Central memory CD8-positive, alpha-beta T cell (primary cell): ENCODE measurements at regions not wholly inside any gene's neighbourhood (a gene's known extent, or its start where the extent isn't known, plus 50 kb on each side); places are given as distances from the start of the nearest gene placed in this dataset.

Experiments
- ATAC-seq: fragments of 150-1000 bp; cut with Tn5 transposase; replicated peaks from 2 replicates; pipeline ENCODE4 v1.10.0; 2022; ENCODE audit warnings: mild to moderate bottlenecking, moderate FRiP score, moderate number of reproducible peaks; ENCODE audit not compliant: poor library complexity, severe bottlenecking; ENCODE audit errors: extremely low read depth
- DNase-seq, 2 donors: peaks; one replicate each; pipeline ENCODE4 v3.0.0; 2021; ENCODE audit warnings: low spot score in 2 of 2
- H3K27ac Mint-ChIP-seq: one replicate; pipeline ENCODE4 v1.8.0; 2022; ENCODE audit warnings: low read depth, mild to moderate bottlenecking, moderate library complexity, mixed read lengths
- H3K27me3 Mint-ChIP-seq: one replicate; pipeline ENCODE4 v1.8.0; 2022; ENCODE audit warnings: mixed read lengths
- H3K36me3 Mint-ChIP-seq: one replicate; pipeline ENCODE4 v1.8.0; 2022; ENCODE audit warnings: mild to moderate bottlenecking, moderate library complexity, mixed read lengths; ENCODE audit not compliant: insufficient read depth
- H3K4me1 Mint-ChIP-seq: one replicate; pipeline ENCODE4 v1.8.0; 2022; ENCODE audit warnings: mixed read lengths
- H3K4me3 Mint-ChIP-seq: one replicate; pipeline ENCODE4 v1.8.0; 2022; ENCODE audit warnings: mild to moderate bottlenecking, moderate library complexity, mixed read lengths
- H3K9me3 Mint-ChIP-seq: one replicate; pipeline ENCODE4 v1.8.0; 2022; ENCODE audit warnings: mixed read lengths

DNA sequence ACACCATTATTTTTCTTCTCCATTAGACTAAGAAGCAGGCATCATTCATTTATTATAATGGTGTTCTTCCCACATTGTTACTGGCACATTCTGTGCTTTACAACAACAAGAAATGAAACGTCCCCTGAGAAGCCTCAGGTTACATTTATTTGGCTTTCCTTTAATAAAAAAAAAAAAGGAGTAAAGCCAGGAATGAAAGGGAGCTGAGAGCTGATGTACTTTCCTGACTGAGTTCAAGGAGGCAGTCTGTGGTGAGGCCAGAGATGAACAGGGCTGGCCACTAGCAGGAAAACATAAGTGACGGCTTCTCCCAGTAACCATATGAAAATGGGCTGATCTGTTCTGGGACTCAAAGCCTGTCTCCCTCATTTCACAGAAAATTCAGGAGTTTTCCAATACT is 742.1 kb downstream of the MAFB start:
- Mint-ChIP-seq H3K27ac (no peak overlapping the region), H3K36me3 (peaks cover 3% of the 10 kb centered on the region)
- no peak for DNase-seq

DNA sequence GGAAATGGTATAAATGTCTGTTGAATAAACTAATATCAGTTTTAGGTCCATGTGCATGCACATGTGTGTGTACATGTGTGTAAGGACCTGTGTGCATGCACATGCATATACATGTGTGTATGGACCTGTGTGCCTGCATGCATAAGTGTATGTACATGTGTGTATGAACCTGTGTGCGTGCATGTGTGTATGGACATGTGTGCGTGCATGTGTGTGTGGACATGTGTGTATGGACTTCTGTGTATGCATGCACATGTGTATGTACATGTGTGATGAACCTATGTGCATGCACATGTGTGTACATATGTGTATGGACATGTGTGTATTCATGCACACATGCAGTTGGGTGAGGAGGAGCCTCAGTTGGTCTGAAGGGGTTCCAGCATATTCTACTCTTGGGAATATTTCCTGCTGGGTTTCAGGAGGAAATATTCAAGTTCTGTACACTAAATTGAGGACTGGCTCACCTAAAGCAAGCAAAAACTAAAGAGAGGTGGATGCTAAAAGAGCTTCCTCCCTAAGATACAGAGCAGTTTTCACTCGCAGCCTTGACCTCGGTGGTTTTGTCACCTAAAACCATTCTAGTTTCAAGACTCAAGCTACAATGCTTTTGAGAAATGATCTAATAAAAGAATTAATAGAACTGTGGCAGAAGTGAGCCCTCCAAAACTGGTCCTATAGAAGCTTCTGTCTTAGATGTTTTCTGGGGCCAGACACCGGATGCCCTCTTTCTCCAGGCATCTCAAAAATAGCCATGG is 742.8 kb downstream of the MAFB start:
- ATAC-seq (no peak), DNase-seq (no peak)
- Mint-ChIP-seq H3K27ac (no peak overlapping the region), H3K4me1 (no peaks in the 10 kb centered on the region), H3K4me3 (no peak overlapping the region), H3K36me3 (no peaks in the 10 kb centered on the region), H3K27me3 (no peaks in the 10 kb centered on the region), H3K9me3 (peaks cover 9% of the 10 kb centered on the region)

More for the DNA sequence above, 742.1 kb downstream of the MAFB start:
- H3K9me3 Mint-ChIP-seq = peaks cover 9% of the 10 kb centered on the region
- H3K27me3 Mint-ChIP-seq = no peaks in the 10 kb centered on the region
- no peaks in the 10 kb centered on the region for H3K4me1 Mint-ChIP-seq
- no peak overlapping the region for H3K4me3 Mint-ChIP-seq
- ATAC-seq = no peak

GRCh38 chr20:39944861-39945260 is 744.2 kb downstream of the MAFB start:
- no peaks in the 10 kb centered on the region for H3K27me3 Mint-ChIP-seq
- H3K27ac Mint-ChIP-seq = no peak overlapping the region
- ATAC-seq (no peak), DNase-seq (no peak)
- no peaks in the 10 kb centered on the region for H3K4me1 Mint-ChIP-seq
- peaks cover 11% of the 10 kb centered on the region for H3K9me3 Mint-ChIP-seq
- H3K4me3 Mint-ChIP-seq = no peak overlapping the region
- no peaks in the 10 kb centered on the region for H3K36me3 Mint-ChIP-seq

GRCh38 chr20:39943336-39943735 is 745.7 kb downstream of the MAFB start:
- H3K27ac Mint-ChIP-seq = no peak overlapping the region
- peaks cover 18% of the 10 kb centered on the region for H3K9me3 Mint-ChIP-seq
- no peaks in the 10 kb centered on the region for H3K36me3 Mint-ChIP-seq
- ATAC-seq (no peak), DNase-seq (no peak)
- H3K4me3 Mint-ChIP-seq = no peak overlapping the region
- H3K27me3 Mint-ChIP-seq = no peaks in the 10 kb centered on the region
- H3K4me1 Mint-ChIP-seq = no peaks in the 10 kb centered on the region

DNA sequence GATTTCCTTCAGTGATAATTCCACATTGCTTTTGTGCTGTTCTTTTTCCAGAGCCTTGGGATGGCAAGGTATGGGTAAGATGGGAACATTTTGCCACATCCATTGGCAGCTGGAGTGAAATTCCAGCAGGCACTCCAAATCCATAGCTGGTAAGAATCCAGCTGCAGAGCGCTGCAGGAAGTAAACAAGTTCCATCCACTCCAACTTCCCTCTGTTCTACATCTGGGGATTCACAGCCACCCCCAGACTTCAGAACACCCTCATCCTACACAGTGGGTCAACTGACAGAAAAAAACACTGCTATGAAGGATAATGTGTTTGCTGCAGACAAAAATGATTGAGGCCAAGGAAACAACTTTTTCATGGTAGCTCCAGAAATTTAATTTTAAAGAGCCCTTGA is 747.8 kb downstream of the MAFB start:
- no peak overlapping the region for H3K27ac Mint-ChIP-seq
- H3K4me1 Mint-ChIP-seq = no peaks in the 10 kb centered on the region
- peaks cover 18% of the 10 kb centered on the region for H3K9me3 Mint-ChIP-seq
- H3K27me3 Mint-ChIP-seq = no peaks in the 10 kb centered on the region
- no peaks in the 10 kb centered on the region for H3K36me3 Mint-ChIP-seq
- DNase-seq (no peak), ATAC-seq (no peak)
- no peak overlapping the region for H3K4me3 Mint-ChIP-seq

DNA sequence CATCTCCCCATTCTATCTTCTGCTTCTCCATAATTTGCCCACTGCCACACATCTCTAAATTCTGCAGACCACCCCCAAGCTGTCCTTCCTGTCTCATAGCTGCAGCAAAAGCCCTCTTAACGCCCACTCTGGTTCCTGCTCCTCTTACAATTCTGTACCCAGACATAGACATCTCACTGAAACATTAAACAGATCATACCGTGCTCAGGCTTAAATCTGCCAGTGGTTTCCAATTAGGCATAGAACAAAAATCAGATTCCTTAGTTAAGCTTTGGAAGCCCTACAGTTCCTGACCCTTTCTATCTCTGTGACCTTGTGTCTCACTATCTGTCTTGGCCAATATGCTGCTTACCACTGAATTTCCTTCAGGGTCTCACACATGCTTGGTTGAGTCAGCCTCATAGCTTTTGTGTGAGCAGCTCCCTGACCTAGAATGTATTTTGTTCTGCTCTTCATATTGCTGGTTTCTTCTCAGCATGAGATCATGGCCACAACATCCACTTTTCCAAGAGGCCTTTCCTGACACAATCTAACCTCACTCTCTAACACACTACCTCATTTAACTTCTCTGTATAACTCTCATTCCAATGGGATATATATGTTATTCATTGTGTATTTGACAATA is 749.7 kb downstream of the MAFB start:
- H3K27me3 Mint-ChIP-seq = no peaks in the 10 kb centered on the region
- DNase-seq (no peak), ATAC-seq (no peak)
- H3K4me1 Mint-ChIP-seq = no peaks in the 10 kb centered on the region
- no peak overlapping the region for H3K4me3 Mint-ChIP-seq
- H3K27ac Mint-ChIP-seq = no peak overlapping the region
- H3K36me3 Mint-ChIP-seq = no peaks in the 10 kb centered on the region
- peaks cover 10% of the 10 kb centered on the region for H3K9me3 Mint-ChIP-seq

DNA sequence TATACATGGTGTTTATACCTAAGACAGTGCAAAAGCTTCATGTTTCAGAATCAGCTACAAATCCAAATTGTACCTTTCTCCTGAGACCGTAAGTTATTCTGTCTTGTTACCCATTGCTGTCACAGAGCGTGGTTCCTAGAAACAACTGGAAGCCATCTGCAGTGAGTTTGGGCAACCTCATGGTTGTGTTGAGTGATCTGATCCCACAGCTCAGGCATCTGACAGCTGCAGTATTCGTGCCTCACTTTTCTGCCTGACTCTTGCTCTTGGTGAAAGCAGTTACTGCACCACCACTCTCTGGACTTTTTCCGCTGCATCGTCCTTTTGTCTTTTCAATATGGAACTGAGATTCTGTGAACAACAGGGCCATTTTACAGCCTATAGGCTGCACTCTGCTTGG is 752.6 kb downstream of the MAFB start:
- Mint-ChIP-seq H3K27me3 (no peaks in the 10 kb centered on the region), H3K36me3 (no peaks in the 10 kb centered on the region), H3K4me1 (no peaks in the 10 kb centered on the region), H3K4me3 (no peak overlapping the region), H3K27ac (no peak overlapping the region), H3K9me3 (peaks cover 15% of the 10 kb centered on the region)
- DNase-seq = no peak
- ATAC-seq = no peak

GRCh38 chr20:39935901-39936300 is 753.1 kb downstream of the MAFB start:
- no peaks in the 10 kb centered on the region for H3K36me3 Mint-ChIP-seq
- ATAC-seq (no peak), DNase-seq (no peak)
- no peak overlapping the region for H3K4me3 Mint-ChIP-seq
- no peak overlapping the region for H3K27ac Mint-ChIP-seq
- H3K4me1 Mint-ChIP-seq = no peaks in the 10 kb centered on the region
- H3K9me3 Mint-ChIP-seq = peaks cover 15% of the 10 kb centered on the region
- no peaks in the 10 kb centered on the region for H3K27me3 Mint-ChIP-seq

GRCh38 chr20:39916236-39916765 is 772.7 kb downstream of the MAFB start:
- DNase-seq (no peak), ATAC-seq (no peak)
- Mint-ChIP-seq H3K36me3 (no peaks in the 10 kb centered on the region), H3K9me3 (no peaks in the 10 kb centered on the region), H3K27ac (no peak overlapping the region), H3K27me3 (no peaks in the 10 kb centered on the region), H3K4me3 (no peak overlapping the region), H3K4me1 (no peaks in the 10 kb centered on the region)

DNA sequence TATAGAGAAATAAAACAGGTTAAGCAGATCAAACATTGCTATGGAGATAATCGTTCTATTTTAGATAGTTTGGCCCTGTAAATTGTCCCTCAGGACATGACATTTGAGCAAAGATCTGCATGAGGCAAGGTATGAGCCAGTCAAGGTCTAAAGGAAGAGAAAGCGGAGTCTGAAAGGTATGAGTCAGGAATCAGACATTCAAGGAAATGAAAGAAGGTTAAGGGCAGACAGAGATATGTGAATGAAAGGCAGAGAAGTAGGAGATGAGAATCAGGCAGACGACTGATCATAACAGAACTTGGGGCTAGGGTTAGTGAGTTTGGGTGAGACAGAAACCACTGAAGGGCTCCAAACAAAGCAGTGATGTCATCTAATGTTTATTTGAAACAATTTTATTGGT is 775.8 kb downstream of the MAFB start:
- Mint-ChIP-seq H3K4me1 (no peaks in the 10 kb centered on the region), H3K4me3 (no peak overlapping the region), H3K27me3 (no peaks in the 10 kb centered on the region), H3K9me3 (no peaks in the 10 kb centered on the region), H3K27ac (no peak overlapping the region), H3K36me3 (no peaks in the 10 kb centered on the region)
- no peak for DNase-seq
- no peak for ATAC-seq

GRCh38 chr20:39911497-39911896 is 777.5 kb downstream of the MAFB start:
- H3K36me3 Mint-ChIP-seq = no peaks in the 10 kb centered on the region
- H3K4me3 Mint-ChIP-seq = no peak overlapping the region
- no peak for ATAC-seq

GRCh38 chr20:39910536-39910935 is 778.5 kb downstream of the MAFB start:
- DNase-seq (no peak), ATAC-seq (no peak)
- H3K36me3 Mint-ChIP-seq = no peaks in the 10 kb centered on the region
- no peaks in the 10 kb centered on the region for H3K4me1 Mint-ChIP-seq
- H3K4me3 Mint-ChIP-seq = no peak overlapping the region
- H3K9me3 Mint-ChIP-seq = no peaks in the 10 kb centered on the region
- H3K27ac Mint-ChIP-seq = no peak overlapping the region
- H3K27me3 Mint-ChIP-seq = no peaks in the 10 kb centered on the region

More at GRCh38 chr20:39911497-39911896, 777.5 kb downstream of the MAFB start:
- H3K27ac Mint-ChIP-seq = no peak overlapping the region
- DNase-seq = no peak
- H3K27me3 Mint-ChIP-seq = no peaks in the 10 kb centered on the region
- H3K4me1 Mint-ChIP-seq = no peaks in the 10 kb centered on the region
- H3K9me3 Mint-ChIP-seq = no peaks in the 10 kb centered on the region

DNA sequence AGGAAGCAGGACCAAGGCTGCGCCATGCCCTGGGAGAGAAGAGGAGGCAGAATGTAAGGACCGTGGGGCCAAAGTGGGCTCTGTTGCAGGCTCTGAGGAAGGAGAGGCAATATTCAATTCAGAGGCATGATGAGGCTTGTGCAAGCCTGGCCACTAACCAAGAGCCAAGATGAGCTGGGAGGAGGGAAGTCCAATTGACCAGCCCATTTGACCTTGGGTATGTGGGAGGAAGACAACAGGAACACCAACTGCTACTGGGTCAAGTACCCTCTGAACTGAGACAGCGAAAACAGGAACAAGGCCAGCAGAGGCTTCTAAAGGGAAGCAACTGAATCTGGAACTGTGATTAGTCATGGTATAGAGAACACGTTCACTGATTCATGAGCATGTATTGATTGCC is 779.6 kb downstream of the MAFB start:
- Mint-ChIP-seq H3K9me3 (no peaks in the 10 kb centered on the region), H3K27ac (no peak overlapping the region), H3K4me3 (no peak overlapping the region), H3K27me3 (no peaks in the 10 kb centered on the region), H3K36me3 (no peaks in the 10 kb centered on the region), H3K4me1 (no peaks in the 10 kb centered on the region)
- ATAC-seq (no peak), DNase-seq (no peak)
